ENCODE measurements at regions not wholly inside any gene's neighbourhood (a gene's known extent, or its start where the extent isn't known, plus 50 kb on each side); places are given as distances from the start of the nearest gene placed in this dataset.

DNA sequence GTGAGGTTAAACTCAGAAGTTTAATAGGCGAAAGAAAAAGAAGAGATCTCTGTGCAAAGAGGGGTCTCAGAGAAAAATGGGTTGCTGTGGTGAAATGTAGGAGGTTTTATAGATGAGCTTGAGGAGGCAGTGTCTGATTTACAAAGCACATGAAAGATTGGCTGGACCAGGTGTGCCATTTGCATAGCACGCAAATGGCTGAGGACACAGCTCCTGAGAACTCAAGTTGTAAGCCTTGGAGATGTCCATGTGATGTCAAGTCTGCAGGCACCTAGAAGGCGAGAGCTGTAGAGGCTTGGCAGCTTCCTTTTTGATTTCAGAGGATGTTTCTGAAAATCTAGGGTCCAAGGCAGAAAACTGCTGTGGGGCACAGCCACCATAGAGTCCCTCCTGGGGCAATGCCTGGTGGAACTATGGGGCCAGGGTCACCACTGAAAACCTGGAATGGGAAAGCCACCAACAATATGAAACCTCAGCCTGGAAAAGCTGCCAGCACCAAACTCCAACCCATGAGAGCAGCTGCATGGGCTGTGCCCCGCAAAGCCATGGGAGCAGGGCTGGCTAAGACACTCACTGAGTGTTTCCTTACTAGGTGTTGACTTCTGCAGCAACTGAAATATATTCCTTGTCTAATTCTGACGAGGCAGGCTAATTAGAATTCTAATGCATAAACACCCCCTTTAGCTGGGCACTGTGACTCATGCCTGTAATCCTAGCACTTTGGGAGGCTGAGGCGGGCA is 96.9 kb upstream of the TNS3 start:
- Histone ChIP-seq H3K9me3 (no peaks in the 10 kb centered on the region), H3K36me3 (replicated peaks in 1 of 2; ENCODE audit: control insufficient read depth in 1 of 2, insufficient read depth in 2 of 2, low read length in 1 of 2) (no peaks in the 10 kb centered on the region), H4K20me1 (ENCODE audit: insufficient read depth) (no peaks in the 10 kb centered on the region), H3K9me2 (no peaks in the 10 kb centered on the region), H3K79me2 (ENCODE audit: insufficient read depth) (no peaks in the 10 kb centered on the region), H3K9ac (no peak overlapping the region), H3K27ac (ENCODE audit: low read depth in 2 of 2, low read length in 1 of 2) (no peak overlapping the region), H2AFZ (ENCODE audit: low read depth) (no peak overlapping the region), H3K4me3 (ENCODE audit: low read depth in 2 of 2, low read length in 1 of 2) (no peak overlapping the region), H3K4me1 (ENCODE audit: control insufficient read depth in 1 of 2, insufficient read depth in 2 of 2, low read depth in 1 of 2, low read length in 1 of 2) (no peaks in the 10 kb centered on the region; a peak in 1 of 4 replicates), H3F3A (replicated peaks; ENCODE audit: insufficient read depth) (no peaks in the 10 kb centered on the region), H3K4me2 (no peak overlapping the region), H3K27me3 (ENCODE audit: insufficient read depth) (no peaks in the 10 kb centered on the region)
- POLR2A ChIA-PET: interaction anchor here (0.6 kb wide), 1 partner anchor 40 kb away, joined by 3 read pairs; no protein-coding TSS in a partner anchor
- 98% methylated on average over 6 of the region's 6 CpGs for WGBS (ENCODE audit: low lambda C conversion rate)
- no peak for DNase-seq
- TF ChIP-seq MXI1 (IDR thresholded peaks at IDR 0.05; ENCODE audit: low read depth, low read length): no peak
- no peak for TF ChIP-seq RXRA (IDR thresholded peaks at IDR 0.05; ENCODE audit: borderline replicate concordance, low read depth)
- TF ChIP-seq PBX3 (IDR thresholded peaks at IDR 0.05): no peak
- no peak for TF ChIP-seq NFIC (IDR thresholded peaks at IDR 0.05; ENCODE audit: borderline replicate concordance)
- no peak for TF ChIP-seq RCOR1 (IDR thresholded peaks at IDR 0.05; ENCODE audit: low read length)
- TF ChIP-seq POLR2AphosphoS5 (IDR thresholded peaks at IDR 0.05; ENCODE audit: low read depth, low read length): no peak
- no peak for TF ChIP-seq GABPA (IDR thresholded peaks at IDR 0.05; ENCODE audit: low read depth)
- TF ChIP-seq FOXM1 (IDR thresholded peaks at IDR 0.05; ENCODE audit: low read depth): no peak
- TF ChIP-seq SIN3A (IDR thresholded peaks at IDR 0.05; ENCODE audit: borderline replicate concordance, low read depth, low read length): no peak
- TF ChIP-seq, protein P1, sequence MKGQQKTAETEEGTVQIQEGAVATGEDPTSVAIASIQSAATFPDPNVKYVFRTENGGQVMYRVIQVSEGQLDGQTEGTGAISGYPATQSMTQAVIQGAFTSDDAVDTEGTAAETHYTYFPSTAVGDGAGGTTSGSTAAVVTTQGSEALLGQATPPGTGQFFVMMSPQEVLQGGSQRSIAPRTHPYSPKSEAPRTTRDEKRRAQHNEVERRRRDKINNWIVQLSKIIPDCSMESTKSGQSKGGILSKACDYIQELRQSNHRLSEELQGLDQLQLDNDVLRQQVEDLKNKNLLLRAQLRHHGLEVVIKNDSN (IDR thresholded peaks at IDR 0.05; ENCODE audit: borderline replicate concordance, low read depth): no peak
- TF ChIP-seq, protein P2, sequence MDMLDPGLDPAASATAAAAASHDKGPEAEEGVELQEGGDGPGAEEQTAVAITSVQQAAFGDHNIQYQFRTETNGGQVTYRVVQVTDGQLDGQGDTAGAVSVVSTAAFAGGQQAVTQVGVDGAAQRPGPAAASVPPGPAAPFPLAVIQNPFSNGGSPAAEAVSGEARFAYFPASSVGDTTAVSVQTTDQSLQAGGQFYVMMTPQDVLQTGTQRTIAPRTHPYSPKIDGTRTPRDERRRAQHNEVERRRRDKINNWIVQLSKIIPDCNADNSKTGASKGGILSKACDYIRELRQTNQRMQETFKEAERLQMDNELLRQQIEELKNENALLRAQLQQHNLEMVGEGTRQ (IDR thresholded peaks at IDR 0.05; ENCODE audit: borderline replicate concordance, low read depth, low read length): no peak
- no peak for TF ChIP-seq FOXJ3 (CRISPR knock-in tag; IDR thresholded peaks at IDR 0.05)
- TF ChIP-seq TAF1 (IDR thresholded peaks at IDR 0.05; ENCODE audit: borderline replicate concordance, low read depth, low read length): no peak
- no peak for TF ChIP-seq ZBTB33 (IDR thresholded peaks at IDR 0.05; ENCODE audit: borderline replicate concordance, low read depth)
- no peak for TF ChIP-seq GATA2 (CRISPR knock-in tag; IDR thresholded peaks at IDR 0.05)
- no peak for TF ChIP-seq JUND (IDR thresholded peaks at IDR 0.05)
- no peak for TF ChIP-seq RAD21 (IDR thresholded peaks at IDR 0.05; ENCODE audit: low read length)
- TF ChIP-seq NRF1 (IDR thresholded peaks at IDR 0.05; ENCODE audit: low read depth, low read length): no peak
- no peak for TF ChIP-seq TCF12 (IDR thresholded peaks at IDR 0.05)
- CTCF ChIA-PET: interaction anchor here (0.8 to 1.7 kb wide), 4 partner anchors 17 to 413 kb away, joined by 3 to 6 read pairs (median 4); no protein-coding TSS in a partner anchor

All from SK-N-SH (cell line).